T-helper 2 cell treated with Interferon-gamma antibody and Interleukin-4, amounts not matched to agents 5 μg/mL and 100 μg/mL, for 36 hours (primary cell): ENCODE measurements at regions not wholly inside any gene's neighbourhood (a gene's known extent, or its start where the extent isn't known, plus 50 kb on each side); places are given as distances from the start of the nearest gene placed in this dataset.
"Not testable (repeated sequence)": the region's sequence is repeated elsewhere in the genome, so short reads cannot be mapped to it uniquely, and the experiment has no call there.

Experiments used
- DNase-seq: peaks from one replicate; pipeline ENCODE4 v3.0.0; 2021; ENCODE audit warnings: low spot score
- H3K27ac Mint-ChIP-seq: one replicate; pipeline ENCODE4 v1.8.0; 2021; ENCODE audit warnings: mild to moderate bottlenecking, mixed read lengths
- H3K27me3 Mint-ChIP-seq: one replicate; pipeline ENCODE4 v1.8.0; 2021; ENCODE audit warnings: low read depth, mixed read lengths
- H3K36me3 Mint-ChIP-seq: one replicate; pipeline ENCODE4 v1.8.0; 2021; ENCODE audit warnings: low read depth, mixed read lengths
- H3K4me1 Mint-ChIP-seq: one replicate; pipeline ENCODE4 v1.8.0; 2021; ENCODE audit warnings: low read depth, mixed read lengths
- H3K4me3 Mint-ChIP-seq: one replicate; pipeline ENCODE4 v1.8.0; 2022; ENCODE audit warnings: mild to moderate bottlenecking, moderate library complexity, mixed read lengths
- H3K9me3 Mint-ChIP-seq: one replicate; pipeline ENCODE4 v1.8.0; 2021; ENCODE audit warnings: mixed read lengths

DNA sequence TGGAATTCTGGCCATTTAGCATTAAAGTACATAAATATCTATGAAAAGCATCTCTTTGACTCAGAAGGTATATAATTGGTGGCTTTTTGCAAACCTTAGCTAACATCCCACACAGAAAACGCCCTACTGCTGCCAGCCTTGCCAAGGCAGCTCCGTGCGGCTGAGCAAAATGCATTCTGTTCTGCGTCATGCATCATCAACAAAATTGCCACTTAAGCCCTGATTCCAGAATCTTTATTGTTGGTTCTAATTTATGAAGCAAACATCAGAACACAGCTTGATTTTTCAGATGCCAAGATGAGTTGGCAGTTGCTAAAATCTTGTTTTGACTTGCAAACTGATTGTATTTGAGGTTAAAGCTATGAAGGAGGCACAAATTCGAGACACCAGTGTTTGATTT is 314.9 kb upstream of the DEPDC1 start:
- Mint-ChIP-seq H3K9me3 (no peaks in the 10 kb centered on the region), H3K4me1 (no peaks in the 10 kb centered on the region), H3K27me3 (no peaks in the 10 kb centered on the region), H3K4me3 (no peak overlapping the region), H3K27ac (no peak overlapping the region), H3K36me3 (no peaks in the 10 kb centered on the region)
- no peak for DNase-seq

GRCh38 chr1:68812333-68812732 is 315.5 kb upstream of the DEPDC1 start:
- H3K27ac Mint-ChIP-seq, result no peak overlapping the region
- DNase-seq, result no peak
- H3K9me3 Mint-ChIP-seq, result no peaks in the 10 kb centered on the region
- H3K4me1 Mint-ChIP-seq, result no peaks in the 10 kb centered on the region
- H3K27me3 Mint-ChIP-seq, result no peaks in the 10 kb centered on the region
- no peak overlapping the region for H3K4me3 Mint-ChIP-seq
- H3K36me3 Mint-ChIP-seq, result no peaks in the 10 kb centered on the region

- no peak overlapping the region for H3K27ac Mint-ChIP-seq
These were observed 317.2 kb upstream of the DEPDC1 start for GRCh38 chr1:68814067-68814466.

GRCh38 chr1:68815632-68816031 is 318.8 kb upstream of the DEPDC1 start:
- no peak for DNase-seq
- Mint-ChIP-seq H3K36me3 (no peaks in the 10 kb centered on the region), H3K27me3 (no peaks in the 10 kb centered on the region), H3K4me1 (no peaks in the 10 kb centered on the region), H3K4me3 (no peak overlapping the region), H3K27ac (no peak overlapping the region), H3K9me3 (no peaks in the 10 kb centered on the region)

More at GRCh38 chr1:68814067-68814466, 317.2 kb upstream of the DEPDC1 start:
- H3K4me3 Mint-ChIP-seq, result no peak overlapping the region
- H3K27me3 Mint-ChIP-seq, result no peaks in the 10 kb centered on the region
- no peaks in the 10 kb centered on the region for H3K9me3 Mint-ChIP-seq
- H3K4me1 Mint-ChIP-seq, result no peaks in the 10 kb centered on the region
- no peak for DNase-seq
- H3K36me3 Mint-ChIP-seq, result no peaks in the 10 kb centered on the region

DNA sequence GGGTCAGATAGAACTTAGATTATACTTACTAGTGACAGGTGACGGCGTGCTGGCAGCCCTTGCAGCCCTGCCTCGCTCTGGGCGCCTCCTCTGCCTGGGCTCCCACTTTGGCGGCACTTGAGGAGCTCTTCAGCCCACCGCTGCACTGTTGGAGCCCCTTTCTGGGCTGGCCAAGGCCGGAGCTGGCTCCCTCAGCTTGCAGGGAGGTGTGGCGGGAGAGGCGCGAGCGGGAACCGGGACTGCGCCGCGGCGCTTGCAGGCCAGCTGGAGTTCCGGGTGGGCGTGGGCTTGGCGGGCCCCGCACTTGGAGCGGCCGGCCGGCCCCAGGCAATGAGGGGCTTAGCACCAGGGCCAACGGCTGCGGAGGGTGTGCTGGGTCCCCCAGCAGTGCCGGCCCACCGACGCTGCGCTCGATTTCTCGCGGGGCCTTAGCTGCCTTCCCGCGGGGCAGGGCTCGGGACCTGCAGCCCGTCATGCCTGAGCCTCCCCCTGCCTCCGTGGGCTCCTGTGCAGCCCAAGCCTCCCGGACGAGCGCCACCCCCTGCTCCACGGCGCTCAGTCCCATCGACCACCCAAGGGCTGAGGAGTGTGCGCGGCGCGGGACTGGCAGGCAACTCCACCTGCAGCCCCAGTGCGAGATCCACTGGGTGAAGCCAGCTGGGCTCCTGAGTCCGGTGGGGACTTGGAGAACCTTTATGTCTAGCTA is 320.8 kb upstream of the DEPDC1 start:
- not testable (repeated sequence) for H3K27me3 Mint-ChIP-seq, H3K4me1 Mint-ChIP-seq, DNase-seq, H3K4me3 Mint-ChIP-seq, H3K27ac Mint-ChIP-seq, H3K9me3 Mint-ChIP-seq, H3K36me3 Mint-ChIP-seq

DNA sequence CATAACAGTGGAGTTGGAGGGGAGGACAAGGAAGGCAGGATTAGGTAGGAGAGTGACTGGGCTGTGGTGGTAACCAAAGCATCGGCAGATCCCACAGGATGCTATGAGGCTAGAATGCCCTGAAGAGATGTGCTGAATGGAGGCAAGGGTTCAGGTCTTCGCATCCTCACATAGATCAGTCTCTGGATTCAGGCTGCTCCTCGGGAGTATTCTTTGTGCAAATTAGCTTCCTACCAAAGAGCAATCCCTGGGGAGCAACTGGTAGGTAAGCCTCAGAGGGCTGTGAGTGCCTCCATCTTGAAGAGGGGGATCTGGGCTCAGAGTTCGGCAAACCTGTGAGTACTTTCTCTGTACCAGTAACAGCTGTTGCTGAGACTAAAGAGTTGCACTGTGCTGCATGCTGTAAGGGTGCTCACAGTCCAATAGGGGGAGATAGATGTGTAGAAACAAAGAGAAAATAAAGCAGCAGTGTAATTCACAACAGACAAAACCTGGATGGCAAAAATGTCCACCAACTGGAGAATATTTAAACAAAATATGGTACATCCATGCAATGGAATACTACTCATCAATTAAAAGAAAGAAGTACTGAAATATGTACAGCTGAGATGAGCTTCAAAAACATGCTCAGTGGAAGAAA is 322.4 kb upstream of the DEPDC1 start:
- H3K27me3 Mint-ChIP-seq, result no peaks in the 10 kb centered on the region
- no peak overlapping the region for H3K27ac Mint-ChIP-seq
- no peak overlapping the region for H3K4me3 Mint-ChIP-seq
- H3K9me3 Mint-ChIP-seq, result no peaks in the 10 kb centered on the region
- no peaks in the 10 kb centered on the region for H3K4me1 Mint-ChIP-seq
- no peaks in the 10 kb centered on the region for H3K36me3 Mint-ChIP-seq
- no peak for DNase-seq

GRCh38 chr1:68820151-68820550 is 323.3 kb upstream of the DEPDC1 start:
- Mint-ChIP-seq H3K27me3 (no peaks in the 10 kb centered on the region), H3K4me1 (no peaks in the 10 kb centered on the region), H3K27ac (no peak overlapping the region), H3K9me3 (no peaks in the 10 kb centered on the region), H3K4me3 (no peak overlapping the region), H3K36me3 (no peaks in the 10 kb centered on the region)
- DNase-seq, result no peak

- H3K4me1 Mint-ChIP-seq, result no peaks in the 10 kb centered on the region
- no peak overlapping the region for H3K27ac Mint-ChIP-seq
- H3K9me3 Mint-ChIP-seq, result peaks cover 25% of the 10 kb centered on the region
- H3K27me3 Mint-ChIP-seq, result no peaks in the 10 kb centered on the region
- H3K4me3 Mint-ChIP-seq, result no peak overlapping the region
- H3K36me3 Mint-ChIP-seq, result no peaks in the 10 kb centered on the region
- no peak for DNase-seq
These were observed 330.0 kb upstream of the DEPDC1 start for GRCh38 chr1:68826836-68827235.

DNA sequence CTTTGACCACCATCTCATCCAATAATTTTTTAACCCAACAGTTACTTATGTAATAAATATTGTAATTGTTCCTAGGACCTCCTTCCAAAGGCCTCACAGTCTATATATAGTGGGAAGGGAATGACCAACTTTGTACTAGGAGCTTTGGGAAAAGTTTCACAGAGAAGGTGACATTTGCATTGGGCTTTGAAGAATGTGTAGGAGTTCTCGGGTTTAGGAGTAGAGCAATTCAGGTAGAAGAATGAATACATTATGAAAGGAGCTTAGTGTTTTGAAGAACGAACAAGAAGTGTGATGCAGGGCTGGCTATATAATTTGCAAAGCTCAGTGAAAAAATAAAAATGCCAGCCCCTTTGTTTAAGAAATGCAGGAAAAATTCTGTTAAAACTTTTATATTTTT is 330.4 kb upstream of the DEPDC1 start:
- peaks cover 25% of the 10 kb centered on the region for H3K9me3 Mint-ChIP-seq
- H3K4me1 Mint-ChIP-seq, result no peaks in the 10 kb centered on the region
- no peak for DNase-seq
- H3K27ac Mint-ChIP-seq, result no peak overlapping the region
- H3K27me3 Mint-ChIP-seq, result no peaks in the 10 kb centered on the region
- H3K4me3 Mint-ChIP-seq, result no peak overlapping the region
- no peaks in the 10 kb centered on the region for H3K36me3 Mint-ChIP-seq

DNA sequence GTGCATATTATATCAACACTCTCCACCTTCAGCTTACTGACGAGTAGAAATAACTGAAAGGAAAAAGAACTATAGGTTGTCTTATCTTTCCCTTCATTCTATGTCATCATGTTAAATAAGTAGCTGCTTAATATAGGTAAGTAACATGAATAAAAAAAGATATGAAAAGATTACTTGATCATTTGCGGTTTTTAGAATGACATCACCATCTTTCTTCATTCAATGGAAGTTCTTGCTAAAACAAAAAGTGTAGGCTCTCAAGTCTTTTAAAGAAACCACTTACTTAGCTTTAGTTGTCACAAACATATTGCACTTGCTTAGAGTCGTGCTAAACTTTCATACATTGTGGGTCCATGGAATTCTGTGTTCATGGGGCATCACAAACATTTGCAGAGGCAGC is 331.1 kb upstream of the DEPDC1 start:
- no peak for DNase-seq
- no peaks in the 10 kb centered on the region for H3K4me1 Mint-ChIP-seq
- no peaks in the 10 kb centered on the region for H3K36me3 Mint-ChIP-seq
- H3K27ac Mint-ChIP-seq, result no peak overlapping the region
- peaks cover 25% of the 10 kb centered on the region for H3K9me3 Mint-ChIP-seq
- H3K27me3 Mint-ChIP-seq, result no peaks in the 10 kb centered on the region
- H3K4me3 Mint-ChIP-seq, result no peak overlapping the region

GRCh38 chr1:68831281-68831680 is 334.4 kb upstream of the DEPDC1 start:
- no peaks in the 10 kb centered on the region for H3K36me3 Mint-ChIP-seq
- H3K4me1 Mint-ChIP-seq, result no peaks in the 10 kb centered on the region
- no peaks in the 10 kb centered on the region for H3K27me3 Mint-ChIP-seq
- H3K4me3 Mint-ChIP-seq, result no peak overlapping the region
- H3K27ac Mint-ChIP-seq, result no peak overlapping the region
- peaks cover 28% of the 10 kb centered on the region for H3K9me3 Mint-ChIP-seq
- DNase-seq, result no peak

DNA sequence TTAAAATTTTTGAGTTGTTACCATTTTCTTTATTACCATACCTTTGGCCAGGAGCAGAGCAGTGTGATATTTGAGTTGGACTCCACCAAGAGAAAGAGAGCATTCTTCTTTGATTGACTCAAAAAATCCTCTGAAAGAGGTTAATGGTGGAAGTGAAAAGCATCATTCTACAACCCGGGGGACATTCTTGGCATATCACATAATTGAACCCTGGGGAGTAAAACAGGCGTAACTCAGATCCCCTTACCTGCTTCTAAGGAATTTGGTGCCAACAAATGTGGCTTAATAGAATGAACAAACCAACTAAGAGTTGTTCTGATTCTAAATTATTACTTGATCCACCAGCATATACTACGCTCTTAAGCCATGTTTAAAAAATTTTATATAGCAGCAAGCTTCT is 351.1 kb upstream of the DEPDC1 start:
- H3K27me3 Mint-ChIP-seq, result no peaks in the 10 kb centered on the region
- H3K27ac Mint-ChIP-seq, result no peak overlapping the region
- H3K4me3 Mint-ChIP-seq, result no peak overlapping the region
- H3K4me1 Mint-ChIP-seq, result no peaks in the 10 kb centered on the region
- H3K36me3 Mint-ChIP-seq, result no peaks in the 10 kb centered on the region
- peaks cover 10% of the 10 kb centered on the region for H3K9me3 Mint-ChIP-seq
- no peak for DNase-seq

- no peak for DNase-seq
- Mint-ChIP-seq H3K4me1 (no peaks in the 10 kb centered on the region), H3K4me3 (no peak overlapping the region), H3K9me3 (peaks cover 28% of the 10 kb centered on the region), H3K27ac (no peak overlapping the region), H3K27me3 (no peaks in the 10 kb centered on the region), H3K36me3 (no peaks in the 10 kb centered on the region)
These were observed 371.7 kb upstream of the DEPDC1 start for GRCh38 chr1:68868606-68869005.

GRCh38 chr1:68873144-68873543 is 376.3 kb upstream of the DEPDC1 start:
- H3K4me3 Mint-ChIP-seq, result no peak overlapping the region
- H3K27ac Mint-ChIP-seq, result no peak overlapping the region
- no peaks in the 10 kb centered on the region for H3K27me3 Mint-ChIP-seq
- DNase-seq, result no peak
- no peaks in the 10 kb centered on the region for H3K36me3 Mint-ChIP-seq
- H3K9me3 Mint-ChIP-seq, result peaks cover 27% of the 10 kb centered on the region
- H3K4me1 Mint-ChIP-seq, result no peaks in the 10 kb centered on the region
